GM23248 (cell line): ENCODE measurements at regions not wholly inside any gene's neighbourhood (a gene's known extent, or its start where the extent isn't known, plus 50 kb on each side); places are given as distances from the start of the nearest gene placed in this dataset.

ENCODE experiments used
- DNase-seq: peaks from one replicate; pipeline ENCODE4 v3.0.0-alpha.2; 2015
- H2AFZ ChIP-seq: fragments of 200-600 bp; sonication (generic); 2 replicates; pipeline ENCODE4 v1.6.1; 2016; ENCODE audit warnings: antibody characterized with exemption
- H3F3A ChIP-seq: fragments of 200-600 bp; sonication (generic); 2 replicates; pipeline ENCODE4 v1.6.1; 2016; ENCODE audit warnings: mild to moderate bottlenecking, antibody characterized with exemption, mixed run types; ENCODE audit not compliant: insufficient read depth
- H3K27ac ChIP-seq: fragments of 200-600 bp; sonication (generic); 2 replicates; pipeline ENCODE4 v1.5.1; 2016; ENCODE audit warnings: mild to moderate bottlenecking
- H3K27me3 ChIP-seq: fragments of 200-600 bp; sonication (generic); replicated peaks from 2 replicates; pipeline ENCODE4 v1.6.1; 2016; ENCODE audit warnings: mild to moderate bottlenecking; ENCODE audit not compliant: insufficient read depth
- H3K36me3 ChIP-seq: fragments of 200-600 bp; sonication (generic); 2 replicates; pipeline ENCODE4 v1.6.1; 2016; ENCODE audit warnings: low read depth, mild to moderate bottlenecking
- H3K4me1 ChIP-seq: fragments of 200-600 bp; sonication (generic); 2 replicates; pipeline ENCODE4 v1.6.1; 2016; ENCODE audit warnings: mild to moderate bottlenecking; ENCODE audit not compliant: insufficient read depth
- H3K4me2 ChIP-seq: fragments of 200-600 bp; sonication (generic); one replicate; pipeline ENCODE4 v1.6.1; 2016; ENCODE audit warnings: mild to moderate bottlenecking; ENCODE audit not compliant: unreplicated experiment
- H3K4me3 ChIP-seq: fragments of 200-600 bp; sonication (generic); 2 replicates; pipeline ENCODE4 v1.5.1; 2016; ENCODE audit warnings: mild to moderate bottlenecking
- H3K79me2 ChIP-seq: fragments of 200-600 bp; sonication (generic); 2 replicates; pipeline ENCODE4 v1.6.1; 2016; ENCODE audit warnings: mild to moderate bottlenecking; ENCODE audit not compliant: insufficient read depth
- H3K9ac ChIP-seq: fragments of 200-600 bp; sonication (generic); 2 replicates; pipeline ENCODE4 v1.6.1; 2016; ENCODE audit warnings: mild to moderate bottlenecking
- H3K9me2 ChIP-seq: fragments of 200-600 bp; sonication (generic); 2 replicates; pipeline ENCODE4 v1.6.1; 2016; ENCODE audit warnings: mixed run types, mild to moderate bottlenecking, moderate library complexity; ENCODE audit not compliant: insufficient read depth
- H3K9me3 ChIP-seq: fragments of 200-600 bp; sonication (generic); one replicate; pipeline ENCODE4 v1.6.1; 2017; ENCODE audit warnings: low read depth
- H4K20me1 ChIP-seq: fragments of 200-600 bp; sonication (generic); 2 replicates; pipeline ENCODE4 v1.6.0; 2016; ENCODE audit not compliant: insufficient read depth
- EZH2 ChIP-seq: fragments of 200-600 bp; sonication (generic); IDR thresholded peaks from 2 replicates; pipeline ENCODE4 v1.6.1; 2018; ENCODE audit warnings: antibody characterized with exemption, mild to moderate bottlenecking; ENCODE audit not compliant: insufficient read depth, poor library complexity, severe bottlenecking
- EZH2phosphoT487 ChIP-seq: fragments of 200-600 bp; sonication (generic); IDR thresholded peaks from 2 replicates; pipeline ENCODE4 v1.6.1; 2018; ENCODE audit warnings: antibody characterized with exemption, moderate library complexity, mild to moderate bottlenecking, low read depth; ENCODE audit not compliant: insufficient read depth
- WGBS, 2 experiments: methylation state at CpG; one replicate each; pipeline ENCODE4 v1.1.6; 2015 to 2017; ENCODE audit warnings: low lambda C conversion rate in 2 of 2, low coverage in 1 of 2; ENCODE audit errors: missing lambda C conversion rate in 2 of 2; 5-methylcytosine and 5-hydroxymethylcytosine counted together
- in situ Hi-C: fragments of 300-500 bp; cut with MboI; formaldehyde crosslinking; loops from 2 replicates; pipeline ENCODE4 v1.15.0; 2020

GRCh38 chr4:117847849-117848248, 186.4 kb upstream of the NDST3 start:
- H3K27me3 ChIP-seq, result no peaks in the 10 kb centered on the region
- DNase-seq, result no peak
- no peak overlapping the region for H3K9ac ChIP-seq
- H3K79me2 ChIP-seq, result no peaks in the 10 kb centered on the region
- no peaks in the 10 kb centered on the region for H3F3A ChIP-seq
- H3K27ac ChIP-seq, result no peak overlapping the region
- in situ Hi-C loops, result no loop called here
- no peak overlapping the region for H3K4me3 ChIP-seq
- TF ChIP-seq EZH2phosphoT487, result no peak
- no peak for TF ChIP-seq EZH2
- H3K9me3 ChIP-seq, result no peaks in the 10 kb centered on the region
- no peaks in the 10 kb centered on the region for H3K9me2 ChIP-seq
- no peaks in the 10 kb centered on the region for H3K36me3 ChIP-seq
- H2AFZ ChIP-seq, result no peak overlapping the region
- no peaks in the 10 kb centered on the region for H4K20me1 ChIP-seq
- 10 to 13% methylated on average over 4 of the region's 4 CpGs for WGBS, 2 experiments
- H3K4me2 ChIP-seq, result no peak overlapping the region
- no peaks in the 10 kb centered on the region for H3K4me1 ChIP-seq

- 13 to 16% methylated on average over 1 of the region's 1 CpG for WGBS, 2 experiments
Observed at GRCh38 chr4:117868201-117868600, 166.1 kb upstream of the NDST3 start.

GRCh38 chr4:117873779-117874178, 160.5 kb upstream of the NDST3 start:
- no peak for DNase-seq
- in situ Hi-C loops, result no loop called here
- H3F3A ChIP-seq, result no peaks in the 10 kb centered on the region
- H3K9me3 ChIP-seq, result no peaks in the 10 kb centered on the region
- H3K36me3 ChIP-seq, result no peaks in the 10 kb centered on the region
- no peaks in the 10 kb centered on the region for H4K20me1 ChIP-seq
- H3K4me2 ChIP-seq, result no peak overlapping the region
- H3K27me3 ChIP-seq, result no peaks in the 10 kb centered on the region
- H3K9ac ChIP-seq, result no peak overlapping the region
- no peak overlapping the region for H3K27ac ChIP-seq
- 21 to 26% methylated on average over 2 of the region's 2 CpGs for WGBS, 2 experiments
- no peaks in the 10 kb centered on the region for H3K79me2 ChIP-seq
- no peaks in the 10 kb centered on the region for H3K4me1 ChIP-seq
- no peaks in the 10 kb centered on the region for H3K9me2 ChIP-seq
- TF ChIP-seq EZH2phosphoT487 (no peak), EZH2 (no peak)
- H2AFZ ChIP-seq, result no peak overlapping the region
- no peak overlapping the region for H3K4me3 ChIP-seq

More at GRCh38 chr4:117868201-117868600, 166.1 kb upstream of the NDST3 start:
- no peaks in the 10 kb centered on the region for H4K20me1 ChIP-seq
- in situ Hi-C loops, result no loop called here
- no peak overlapping the region for H2AFZ ChIP-seq
- H3K27ac ChIP-seq, result no peak overlapping the region
- no peaks in the 10 kb centered on the region for H3F3A ChIP-seq
- H3K4me1 ChIP-seq, result no peaks in the 10 kb centered on the region
- H3K36me3 ChIP-seq, result no peaks in the 10 kb centered on the region
- no peak overlapping the region for H3K9ac ChIP-seq
- no peaks in the 10 kb centered on the region for H3K9me2 ChIP-seq
- no peak for DNase-seq
- no peaks in the 10 kb centered on the region for H3K79me2 ChIP-seq
- H3K4me3 ChIP-seq, result no peak overlapping the region
- H3K4me2 ChIP-seq, result no peak overlapping the region
- TF ChIP-seq EZH2phosphoT487 (no peak), EZH2 (no peak)
- no peaks in the 10 kb centered on the region for H3K27me3 ChIP-seq
- H3K9me3 ChIP-seq, result no peaks in the 10 kb centered on the region

GRCh38 chr4:117874216-117874615, 160.1 kb upstream of the NDST3 start:
- no peaks in the 10 kb centered on the region for H3K9me3 ChIP-seq
- WGBS, 2 experiments, result 34 to 36% methylated on average over 1 of the region's 1 CpG
- no peaks in the 10 kb centered on the region for H3K4me1 ChIP-seq
- H3K4me2 ChIP-seq, result no peak overlapping the region
- H3K4me3 ChIP-seq, result no peak overlapping the region
- TF ChIP-seq EZH2 (no peak), EZH2phosphoT487 (no peak)
- H3F3A ChIP-seq, result no peaks in the 10 kb centered on the region
- DNase-seq, result no peak
- no peak overlapping the region for H3K9ac ChIP-seq
- H3K27ac ChIP-seq, result no peak overlapping the region
- H3K79me2 ChIP-seq, result no peaks in the 10 kb centered on the region
- H3K9me2 ChIP-seq, result no peaks in the 10 kb centered on the region
- H2AFZ ChIP-seq, result no peak overlapping the region
- in situ Hi-C loops, result no loop called here
- no peaks in the 10 kb centered on the region for H4K20me1 ChIP-seq
- no peaks in the 10 kb centered on the region for H3K36me3 ChIP-seq
- H3K27me3 ChIP-seq, result no peaks in the 10 kb centered on the region

GRCh38 chr4:117889978-117890377, 144.3 kb upstream of the NDST3 start:
- Histone ChIP-seq H3K9me3 (no peaks in the 10 kb centered on the region), H3K4me3 (no peak overlapping the region), H3K79me2 (no peaks in the 10 kb centered on the region), H3K27me3 (no peaks in the 10 kb centered on the region), H3F3A (no peaks in the 10 kb centered on the region), H4K20me1 (no peaks in the 10 kb centered on the region), H3K9ac (no peak overlapping the region), H3K4me2 (no peak overlapping the region), H2AFZ (no peak overlapping the region), H3K27ac (no peak overlapping the region), H3K4me1 (no peaks in the 10 kb centered on the region), H3K36me3 (no peaks in the 10 kb centered on the region), H3K9me2 (no peaks in the 10 kb centered on the region)
- in situ Hi-C loops, result no loop called here
- no peak for DNase-seq
- TF ChIP-seq EZH2 (no peak), EZH2phosphoT487 (no peak)
- 17% methylated on average over 3 of the region's 3 CpGs for WGBS, 2 experiments
